GM12892 (cell line): ENCODE measurements at regions not wholly inside any gene's neighbourhood (a gene's known extent, or its start where the extent isn't known, plus 50 kb on each side); places are given as distances from the start of the nearest gene placed in this dataset.

Experiments
- POLR2A ChIP-seq: IDR thresholded peaks from 2 replicates; pipeline ENCODE4 v1.6.1; 2011; ENCODE audit warnings: low read depth, low read length, control low read depth
- POLR2AphosphoS5 ChIP-seq: IDR thresholded peaks from 2 replicates; pipeline ENCODE4 v1.6.1; 2011; ENCODE audit warnings: low read depth, low read length, control low read depth
- TAF1 ChIP-seq: IDR thresholded peaks from 2 replicates; pipeline ENCODE4 v1.6.1; 2011; ENCODE audit warnings: low read depth, mild to moderate bottlenecking, control low read depth, low read length, borderline replicate concordance

GRCh38 chr3:104711406-104711805, 655.3 kb upstream of the ALCAM start:
- no peak for TF ChIP-seq POLR2A
- TF ChIP-seq TAF1 = no peak
- no peak for TF ChIP-seq POLR2AphosphoS5
